Esophagus muscularis mucosa (tissue), 3 donors: ENCODE measurements at regions not wholly inside any gene's neighbourhood (a gene's known extent, or its start where the extent isn't known, plus 50 kb on each side); places are given as distances from the start of the nearest gene placed in this dataset.

Experiments used
- POLR2A ChIP-seq: fragments of 450-650 bp; IDR thresholded peaks from one replicate; pipeline ENCODE4 v1.6.1; 2017; ENCODE audit warnings: antibody characterized with exemption, moderate library complexity, mild to moderate bottlenecking, low read depth
- POLR2AphosphoS5 ChIP-seq, 2 donors: sonication (generic); formaldehyde crosslinking; IDR thresholded peaks; one replicate each; pipeline ENCODE4 v1.6.1; 2017; ENCODE audit warnings: antibody characterized with exemption in 2 of 2
- TF ChIP-seq, protein P1 (sequence below), 3 experiments: fragments of 200-600 bp in 2 of 3; fragments of 450-650 bp in 1 of 3; sonication (generic) in 2 of 3; IDR thresholded peaks; one replicate each; pipeline ENCODE4 v1.5.1; 2017 to 2019; ENCODE audit warnings: antibody characterized with exemption in 3 of 3, mild to moderate bottlenecking in 2 of 3, moderate library complexity in 1 of 3

DNA sequence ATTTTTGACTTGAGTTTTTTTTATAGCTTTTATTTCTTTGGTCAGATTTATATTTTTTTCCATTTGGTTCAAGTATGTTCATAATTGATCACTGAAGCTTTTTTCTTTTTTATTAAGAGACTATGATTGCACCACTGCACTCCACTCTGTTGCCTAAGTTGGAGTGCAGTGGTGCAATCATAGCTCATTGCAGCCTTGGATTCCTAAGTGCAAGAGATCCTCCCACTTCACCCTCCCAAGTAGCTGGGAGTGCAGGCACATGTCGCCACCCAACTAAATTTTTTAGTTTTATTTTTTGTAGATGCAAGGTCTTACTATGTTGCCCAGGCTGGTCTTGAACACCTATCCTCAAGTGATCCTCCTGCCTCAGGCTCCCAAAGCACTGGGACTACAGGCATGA lies 97.7 kb upstream of the KIF5B start:
- TF ChIP-seq, protein P1, sequence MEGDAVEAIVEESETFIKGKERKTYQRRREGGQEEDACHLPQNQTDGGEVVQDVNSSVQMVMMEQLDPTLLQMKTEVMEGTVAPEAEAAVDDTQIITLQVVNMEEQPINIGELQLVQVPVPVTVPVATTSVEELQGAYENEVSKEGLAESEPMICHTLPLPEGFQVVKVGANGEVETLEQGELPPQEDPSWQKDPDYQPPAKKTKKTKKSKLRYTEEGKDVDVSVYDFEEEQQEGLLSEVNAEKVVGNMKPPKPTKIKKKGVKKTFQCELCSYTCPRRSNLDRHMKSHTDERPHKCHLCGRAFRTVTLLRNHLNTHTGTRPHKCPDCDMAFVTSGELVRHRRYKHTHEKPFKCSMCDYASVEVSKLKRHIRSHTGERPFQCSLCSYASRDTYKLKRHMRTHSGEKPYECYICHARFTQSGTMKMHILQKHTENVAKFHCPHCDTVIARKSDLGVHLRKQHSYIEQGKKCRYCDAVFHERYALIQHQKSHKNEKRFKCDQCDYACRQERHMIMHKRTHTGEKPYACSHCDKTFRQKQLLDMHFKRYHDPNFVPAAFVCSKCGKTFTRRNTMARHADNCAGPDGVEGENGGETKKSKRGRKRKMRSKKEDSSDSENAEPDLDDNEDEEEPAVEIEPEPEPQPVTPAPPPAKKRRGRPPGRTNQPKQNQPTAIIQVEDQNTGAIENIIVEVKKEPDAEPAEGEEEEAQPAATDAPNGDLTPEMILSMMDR (IDR thresholded peaks at IDR 0.05) = no peak
- TF ChIP-seq POLR2A (no peak), POLR2AphosphoS5 (IDR thresholded peaks at IDR 0.05) (no peak)
